Adrenal gland (tissue), 5 donors: ENCODE measurements at regions not wholly inside any gene's neighbourhood (a gene's known extent, or its start where the extent isn't known, plus 50 kb on each side); places are given as distances from the start of the nearest gene placed in this dataset.

Experiments used
- CTCF ChIP-seq, 6 experiments: fragments of 450-650 bp in 4 of 6; fragments of 200-600 bp in 2 of 6; sonication (generic) in 1 of 6; IDR thresholded peaks; 1 replicate in 5 of 6; 2 replicates in 1 of 6; pipeline versions ENCODE4 v1.5.1 to v1.8.0; 2016 to 2021; ENCODE audit warnings: antibody characterized with exemption in 6 of 6, mild to moderate bottlenecking in 2 of 6, moderate library complexity in 1 of 6
- POLR2A ChIP-seq, 2 donors: fragments of 450-650 bp; IDR thresholded peaks; one replicate each; pipeline ENCODE4 v1.6.1; 2017; ENCODE audit warnings: antibody characterized with exemption in 2 of 2, mild to moderate bottlenecking in 2 of 2, moderate library complexity in 1 of 2
- donor health status: DM: no; HTN: no; CAD: no.

GRCh38 chr5:89283728-89284493 lies 400.9 kb upstream of the MEF2C start:
- no peak for TF ChIP-seq CTCF (IDR thresholded peaks at IDR 0.05)
- TF ChIP-seq POLR2A (IDR thresholded peaks at IDR 0.05) = no peak
